ENCODE measurements at regions not wholly inside any gene's neighbourhood (a gene's known extent, or its start where the extent isn't known, plus 50 kb on each side); places are given as distances from the start of the nearest gene placed in this dataset.
"Not testable (repeated sequence)": the region's sequence is repeated elsewhere in the genome, so short reads cannot be mapped to it uniquely, and the experiment has no call there.

DNA sequence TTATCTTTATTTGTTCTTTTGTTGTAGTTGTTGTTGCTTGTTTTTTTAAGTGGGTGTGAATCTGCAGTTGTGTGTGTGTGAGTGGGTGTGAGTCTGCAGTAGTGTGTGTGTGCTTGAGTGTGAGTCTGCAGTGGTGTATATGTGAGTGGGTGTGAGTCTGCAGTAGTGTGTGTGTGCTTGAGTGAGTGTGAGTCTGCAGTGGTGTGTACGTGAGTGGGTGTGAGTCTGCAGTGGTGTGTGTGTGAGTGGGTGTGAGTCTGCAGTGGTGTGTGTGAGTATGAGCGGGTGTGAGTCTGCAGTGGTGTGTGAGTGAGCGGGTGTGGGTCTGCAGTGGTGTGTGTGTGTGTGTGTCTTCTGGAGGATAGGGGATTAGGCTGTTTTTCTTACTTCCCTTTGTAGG is 1186.8 kb upstream of the SEL1L start:
- DNase-seq = no peak

DNA sequence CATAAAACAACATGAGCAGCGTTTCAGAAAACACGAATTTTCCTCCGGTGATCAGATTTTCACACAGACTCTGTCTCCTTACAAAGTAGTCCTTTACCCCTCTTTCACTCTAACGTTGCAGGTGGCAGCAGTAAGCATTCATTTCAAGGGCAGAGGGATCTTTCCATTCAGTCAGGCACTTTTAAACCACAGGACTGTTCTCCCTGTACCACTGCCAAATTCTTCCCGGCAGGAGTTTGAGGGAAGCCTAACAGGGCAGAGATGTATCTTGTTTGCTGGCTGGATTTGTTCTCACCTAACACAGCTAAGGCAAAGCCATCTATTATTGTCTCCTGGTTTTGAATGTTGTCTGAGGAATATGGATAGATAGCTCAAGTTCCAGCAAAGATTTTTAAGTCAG is 1187.3 kb upstream of the SEL1L start:
- DNase-seq = no peak

DNA sequence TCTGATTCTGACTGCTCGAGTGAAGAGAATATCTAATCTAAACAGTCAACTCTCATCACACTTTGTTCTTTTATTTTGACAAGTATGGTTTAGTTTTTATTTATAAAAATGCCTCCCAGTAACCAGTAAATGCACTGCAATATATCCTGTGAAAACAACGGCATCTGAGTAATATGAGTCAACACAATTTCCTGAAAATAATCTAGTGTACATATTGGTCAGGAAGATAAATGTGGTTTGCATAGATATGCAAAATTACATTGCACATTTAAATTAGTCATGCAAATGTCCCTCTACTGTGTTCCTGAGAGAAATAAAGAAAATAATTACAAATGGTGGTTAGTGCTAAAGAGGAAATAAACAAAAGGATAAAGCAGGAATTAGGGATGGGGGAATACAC is 1190.7 kb upstream of the SEL1L start:
- no peak for DNase-seq

DNA sequence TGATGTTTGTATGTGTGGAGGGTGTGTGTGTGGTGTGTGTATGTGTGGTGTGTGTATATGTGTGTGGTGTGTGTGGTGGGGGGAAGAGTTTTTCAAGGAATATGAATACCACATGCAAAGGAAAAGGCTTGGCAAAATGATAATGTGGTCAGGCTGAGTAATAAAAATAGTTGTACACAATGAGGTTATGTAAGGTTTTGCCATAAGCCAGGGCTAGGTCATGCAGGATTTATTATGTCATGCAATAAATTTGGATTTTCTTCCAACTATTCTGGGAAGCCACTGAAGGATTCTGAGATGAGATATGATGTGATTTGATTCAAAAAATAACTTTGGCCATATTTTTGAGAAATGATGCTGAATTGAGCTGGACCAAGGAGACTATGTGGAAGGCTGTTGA is 1191.6 kb upstream of the SEL1L start:
- no peak for DNase-seq

DNA sequence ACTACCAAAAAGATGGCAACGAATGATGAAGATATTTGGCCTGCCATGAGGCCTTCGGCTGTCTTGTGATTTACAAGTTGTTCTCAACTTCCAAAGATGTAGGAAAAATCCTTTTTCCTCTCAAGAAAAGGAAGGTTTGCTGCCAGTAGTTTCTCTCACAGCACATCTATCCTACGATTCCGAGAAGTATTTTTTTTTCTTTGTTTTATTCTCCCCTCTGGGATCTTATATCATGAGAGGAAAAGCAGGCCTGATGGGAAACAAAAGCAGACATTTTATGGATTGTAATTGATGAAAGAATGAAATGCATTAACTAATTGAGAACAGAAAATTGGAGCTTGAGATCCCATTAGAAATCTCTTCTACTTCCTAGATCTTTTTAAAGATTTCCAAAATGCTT is 1197.9 kb upstream of the SEL1L start:
- no peak for DNase-seq

DNA sequence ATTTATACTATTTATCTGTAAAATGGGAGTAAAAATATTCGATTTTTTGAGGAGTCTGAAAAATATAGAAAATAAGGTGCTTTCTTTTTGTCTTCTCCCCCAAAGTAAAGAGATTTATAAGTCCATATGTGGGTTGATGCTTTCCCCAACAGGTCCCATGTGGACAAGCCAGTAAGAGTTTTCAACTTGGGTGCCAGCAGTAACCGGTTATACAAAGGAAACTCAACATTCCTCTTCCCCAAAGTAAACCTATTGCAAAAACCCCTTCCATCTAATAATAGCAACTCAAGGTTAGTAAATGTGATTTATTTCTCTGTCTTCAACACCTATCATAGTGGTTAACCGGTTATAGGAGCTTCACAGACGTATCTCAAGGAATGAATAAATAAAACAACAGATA is 1206.9 kb upstream of the SEL1L start:
- no peak for DNase-seq

DNA sequence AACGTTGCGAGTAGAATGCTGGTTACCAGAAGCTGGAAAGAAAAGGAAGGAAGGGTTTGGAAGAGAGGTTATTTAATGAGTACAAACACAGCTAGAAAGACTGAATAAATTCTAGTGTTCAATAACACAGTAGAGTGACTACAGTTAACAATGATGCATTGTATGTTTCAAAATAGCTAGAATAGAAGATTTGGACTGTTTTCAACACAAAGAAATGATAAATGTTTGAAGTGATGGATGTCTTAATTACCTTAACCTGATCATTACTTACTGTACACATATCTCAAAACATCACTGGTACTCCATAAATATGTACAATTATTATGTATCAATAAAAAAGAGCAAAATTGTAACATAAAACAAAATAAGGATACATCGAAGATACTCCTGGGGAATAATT is 1221.8 kb upstream of the SEL1L start:
- DNase-seq = no peak

DNA sequence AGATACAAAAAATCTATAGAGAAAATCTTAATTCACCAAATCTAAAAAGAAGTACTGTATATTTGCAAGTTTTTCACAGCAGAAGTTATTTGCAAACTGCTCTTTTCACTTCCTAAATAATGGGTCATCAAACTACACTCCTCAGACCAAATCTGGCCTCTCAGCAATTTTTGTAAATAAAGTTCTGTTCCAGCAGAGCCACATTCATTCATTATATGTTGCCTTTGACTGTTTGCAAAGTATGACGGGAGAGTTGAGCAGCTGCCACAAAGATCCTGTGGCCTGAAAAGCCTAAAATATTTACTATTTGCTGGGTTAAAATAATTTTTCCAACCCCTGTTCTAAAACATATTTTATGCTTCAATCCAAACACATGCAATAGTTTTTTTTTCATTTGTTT is 1222.3 kb upstream of the SEL1L start:
- DNase-seq = no peak

DNA sequence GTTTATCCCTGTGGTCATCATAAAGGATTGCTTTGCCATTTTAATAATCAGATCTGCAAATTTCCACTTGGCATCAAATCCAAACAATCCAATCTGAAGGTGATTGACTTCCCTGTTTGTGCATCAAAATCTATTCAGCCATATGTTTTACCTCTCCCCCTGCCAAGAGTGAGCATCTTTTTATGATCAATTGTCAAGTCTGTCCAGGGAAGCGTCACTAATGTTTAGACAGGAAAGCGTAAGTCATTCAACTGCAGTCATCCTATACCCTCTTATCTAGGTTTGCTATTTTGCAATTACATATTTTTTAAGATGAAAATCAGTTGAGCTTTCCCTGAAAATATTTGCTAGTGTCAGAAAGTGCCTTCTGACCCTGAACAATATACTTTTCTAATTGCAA is 1224.1 kb upstream of the SEL1L start:
- no peak for DNase-seq

DNA sequence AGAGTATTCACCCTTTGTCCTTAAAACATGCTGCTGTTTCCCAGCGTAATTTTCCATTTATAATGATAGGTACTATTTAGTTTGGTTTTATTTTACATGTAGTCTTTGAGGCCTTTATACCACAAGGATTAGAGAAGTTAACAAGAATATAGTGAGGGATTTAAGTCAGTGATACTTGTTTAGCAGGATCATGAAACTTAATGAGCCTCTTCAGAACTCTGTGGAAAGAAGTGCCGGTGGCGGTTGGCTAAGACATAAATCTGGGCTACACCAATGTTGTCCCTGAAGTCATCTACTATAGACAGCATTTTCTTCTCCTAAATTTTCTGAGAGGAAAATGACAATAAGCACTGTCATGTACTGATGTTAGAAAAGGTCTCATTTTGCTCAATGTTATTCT is 1226.0 kb upstream of the SEL1L start:
- peak; percentile 79 for DNase-seq

DNA sequence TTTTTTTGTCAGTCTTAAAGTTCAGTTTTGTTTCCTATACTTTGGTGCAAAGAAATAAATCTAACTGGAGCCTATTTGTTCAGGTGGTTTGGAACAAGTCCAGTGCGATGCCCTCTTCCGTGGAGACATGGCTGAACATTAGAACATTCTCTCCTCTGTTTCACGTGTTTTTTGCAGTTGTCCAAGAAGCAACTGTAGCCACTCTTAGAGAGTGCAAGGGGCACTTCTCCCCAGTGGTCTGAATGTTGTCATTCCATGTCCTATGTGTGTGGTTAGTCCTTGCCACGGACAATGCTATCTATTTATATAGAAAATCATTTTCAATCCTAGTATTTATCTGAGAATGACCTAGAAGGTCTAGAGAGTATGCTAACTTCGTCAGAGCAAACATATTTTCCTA is 1232.5 kb upstream of the SEL1L start:
- DNase-seq = no peak

DNA sequence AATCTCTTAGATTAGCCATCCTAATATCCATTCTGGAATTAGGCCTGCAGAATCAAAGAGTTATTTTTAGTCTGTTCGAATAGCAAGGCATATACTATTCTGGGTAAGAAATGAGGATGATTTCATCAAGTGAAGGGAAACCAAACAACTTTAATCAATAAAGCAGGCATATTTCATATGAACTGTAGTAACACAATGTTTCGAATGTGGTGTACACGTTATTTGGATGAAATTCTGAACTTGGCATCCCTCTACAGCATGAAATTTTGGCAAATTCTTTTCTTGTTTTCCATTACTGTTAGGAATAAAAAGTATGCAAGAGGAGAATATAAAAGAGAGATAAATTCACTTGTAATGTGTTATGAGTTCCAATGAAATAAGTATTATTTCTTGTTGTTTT is 1233.3 kb upstream of the SEL1L start:
- DNase-seq = no peak

DNA sequence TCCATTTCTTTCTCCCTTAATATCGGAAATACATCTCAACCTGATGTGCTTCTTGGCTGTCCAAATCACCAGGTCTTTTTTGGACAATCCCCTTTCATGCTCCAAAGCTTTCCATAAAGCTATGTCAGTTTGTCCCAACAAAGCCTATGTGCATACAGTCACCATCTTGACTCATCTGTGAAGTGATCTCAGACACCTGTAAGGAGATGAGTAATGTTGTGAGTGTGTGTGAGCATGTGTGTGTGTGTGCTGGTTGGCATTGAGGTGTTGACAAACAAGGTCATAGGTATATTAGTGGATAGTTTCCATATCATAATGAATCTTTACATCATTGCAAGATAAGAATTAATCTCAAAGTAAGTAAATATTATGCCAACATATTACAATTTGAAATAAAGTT is 1243.3 kb upstream of the SEL1L start:
- no peak for DNase-seq

DNA sequence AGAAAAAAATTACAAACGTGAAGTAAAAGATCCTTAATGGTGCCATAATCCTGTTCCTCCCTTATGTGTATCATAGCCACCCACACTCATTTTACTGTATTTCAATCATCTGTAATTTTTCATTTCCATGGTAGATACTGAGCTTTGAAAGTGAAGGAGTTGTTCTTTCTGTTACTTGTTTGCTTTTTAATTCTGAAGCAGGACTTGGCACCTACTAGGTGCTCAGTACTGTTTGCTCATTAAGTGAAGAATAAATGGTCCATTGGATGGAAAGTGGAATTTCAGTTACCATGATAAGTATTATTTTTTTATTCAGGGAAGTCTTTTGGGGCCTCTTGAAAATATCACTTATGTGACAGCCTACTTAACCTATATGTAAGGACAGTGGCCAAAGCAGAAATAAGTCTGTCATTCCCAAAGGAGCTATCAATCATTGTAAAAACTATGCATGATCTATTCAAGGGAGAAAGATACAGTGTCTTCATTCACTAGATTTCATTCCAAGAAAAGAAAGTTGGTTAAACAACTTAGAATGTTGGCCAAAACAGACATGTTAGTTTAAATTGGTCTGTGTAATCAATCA is 1244.4 kb upstream of the SEL1L start:
- DNase-seq = no peak

DNA sequence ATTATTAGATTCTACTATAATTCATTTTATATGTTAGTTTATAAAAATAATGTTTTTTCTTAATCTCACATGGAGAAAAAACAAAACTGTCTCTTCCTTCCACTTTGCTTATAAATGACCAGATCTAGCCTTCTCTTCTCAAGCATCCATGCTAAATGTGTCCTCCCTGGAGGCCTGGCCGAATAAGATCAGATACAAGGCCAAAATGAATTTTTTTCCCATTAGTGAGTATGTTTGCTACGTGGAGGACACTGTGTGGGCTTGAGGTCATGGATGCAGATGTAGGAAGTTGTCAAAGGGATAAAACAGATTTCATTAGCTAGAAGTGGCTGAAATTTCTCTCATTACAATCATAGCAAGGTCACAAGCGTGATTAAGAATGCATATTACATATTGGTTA is 1244.9 kb upstream of the SEL1L start:
- no peak for DNase-seq

DNA sequence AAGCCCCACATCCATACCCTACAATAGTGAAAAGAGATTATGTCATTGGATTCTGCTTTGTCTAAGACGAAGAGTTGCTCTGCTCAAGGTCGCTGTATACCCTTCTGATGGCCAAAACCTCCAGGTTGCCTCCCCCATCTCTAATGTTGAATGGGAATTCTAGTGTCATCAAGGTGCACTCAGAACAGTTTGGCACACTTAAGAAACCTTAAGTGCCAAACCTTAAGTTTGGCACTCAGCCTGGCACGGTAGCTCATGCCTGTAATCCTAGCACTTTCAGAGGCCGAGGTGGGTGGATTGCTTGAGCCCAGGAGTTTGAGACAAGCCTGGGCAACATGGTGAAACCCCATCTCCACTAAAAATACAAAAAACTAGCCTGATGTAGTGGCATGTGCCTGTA is 1245.6 kb upstream of the SEL1L start:
- DNase-seq = no peak

DNA sequence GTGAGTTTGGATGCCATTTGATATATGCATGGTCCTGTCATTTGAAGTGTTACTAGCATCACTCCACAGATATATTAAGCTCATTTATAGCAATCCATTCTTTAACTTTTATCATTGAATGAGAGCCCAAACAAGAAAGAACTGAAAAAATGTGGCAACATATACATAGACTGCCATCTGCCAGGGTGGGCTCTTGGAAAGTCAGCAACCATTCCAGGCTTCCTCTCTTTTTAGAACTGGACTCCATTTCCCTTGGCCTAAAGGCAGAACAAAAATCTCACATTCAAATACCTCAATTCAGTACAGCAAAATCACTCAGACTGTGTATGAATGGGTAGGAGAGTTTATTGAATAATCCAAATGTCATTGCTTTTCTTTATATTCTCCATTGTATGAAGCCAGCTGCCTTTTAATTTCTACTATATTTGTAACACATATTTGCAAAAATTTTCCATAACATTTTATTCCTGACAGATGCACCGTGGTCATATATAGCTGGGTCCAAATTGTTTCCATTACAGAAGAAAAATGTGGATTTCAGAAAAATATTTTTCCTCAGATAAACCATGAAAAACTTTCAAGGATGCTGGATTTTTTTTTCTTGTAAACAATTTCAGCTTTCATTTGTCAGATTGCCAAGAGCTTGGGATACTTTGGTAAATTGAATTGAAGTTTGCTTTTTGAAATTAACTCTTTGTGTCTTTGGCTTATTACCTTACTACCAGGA is 1252.3 kb upstream of the SEL1L start:
- no peak for DNase-seq

DNA sequence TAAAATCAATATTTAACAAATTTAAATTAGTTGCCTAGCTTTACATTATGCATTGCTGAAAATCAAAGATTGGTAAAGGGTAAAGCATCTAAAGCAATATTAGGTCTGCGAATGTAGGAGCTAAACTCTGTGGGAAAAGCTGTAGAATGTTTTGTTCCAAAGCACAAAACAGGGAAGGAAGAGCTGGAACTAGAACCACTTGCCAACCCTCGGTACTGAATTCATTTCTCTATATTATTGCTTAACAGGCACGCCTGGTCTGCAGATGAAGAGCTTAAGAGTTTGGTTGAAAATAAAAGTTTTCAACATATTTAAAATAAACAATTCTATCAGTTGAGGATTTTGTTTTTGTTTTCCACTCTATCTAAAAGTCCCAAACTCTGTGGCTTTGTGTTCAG is 1252.8 kb upstream of the SEL1L start:
- DNase-seq = no peak

DNA sequence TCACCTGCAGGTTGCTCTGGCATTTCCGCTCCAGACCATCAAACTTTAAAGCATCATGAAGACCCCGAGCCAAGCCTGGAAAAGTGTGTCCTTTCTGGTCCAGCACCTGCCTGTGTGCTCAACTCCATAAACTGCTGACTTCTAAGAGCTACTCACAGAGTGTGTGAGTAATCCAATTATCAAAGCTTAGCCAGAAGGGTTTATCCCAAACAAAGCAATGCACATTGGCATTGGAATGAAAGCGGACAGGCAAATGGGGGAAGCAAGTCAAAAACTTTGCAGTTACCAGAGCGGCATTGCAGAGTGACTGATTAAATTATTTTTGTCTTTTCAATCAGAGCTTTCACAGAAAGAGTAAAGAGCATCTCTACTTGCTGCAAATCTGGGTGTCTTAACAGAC is 1262.4 kb upstream of the SEL1L start:
- DNase-seq = no peak

DNA sequence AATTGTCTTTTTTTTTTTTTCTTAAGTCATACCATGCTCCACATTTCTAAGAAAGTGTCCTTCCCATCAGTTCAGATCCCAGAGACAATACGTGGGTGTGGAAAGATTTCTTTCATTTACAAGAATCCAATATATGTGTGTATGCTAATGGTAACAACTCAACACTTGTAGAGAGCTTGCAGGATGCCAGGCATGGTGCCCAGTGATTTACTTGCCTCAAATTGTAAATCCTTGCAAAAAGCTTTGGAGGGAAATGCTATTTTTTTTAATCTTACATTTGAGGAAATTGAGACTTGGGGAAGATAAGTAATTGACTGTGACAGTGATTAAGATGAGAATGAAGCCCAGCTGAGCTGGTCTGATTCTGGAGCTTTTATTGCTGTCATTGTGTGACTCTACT is 1264.6 kb upstream of the SEL1L start:
- no peak for DNase-seq

DNA sequence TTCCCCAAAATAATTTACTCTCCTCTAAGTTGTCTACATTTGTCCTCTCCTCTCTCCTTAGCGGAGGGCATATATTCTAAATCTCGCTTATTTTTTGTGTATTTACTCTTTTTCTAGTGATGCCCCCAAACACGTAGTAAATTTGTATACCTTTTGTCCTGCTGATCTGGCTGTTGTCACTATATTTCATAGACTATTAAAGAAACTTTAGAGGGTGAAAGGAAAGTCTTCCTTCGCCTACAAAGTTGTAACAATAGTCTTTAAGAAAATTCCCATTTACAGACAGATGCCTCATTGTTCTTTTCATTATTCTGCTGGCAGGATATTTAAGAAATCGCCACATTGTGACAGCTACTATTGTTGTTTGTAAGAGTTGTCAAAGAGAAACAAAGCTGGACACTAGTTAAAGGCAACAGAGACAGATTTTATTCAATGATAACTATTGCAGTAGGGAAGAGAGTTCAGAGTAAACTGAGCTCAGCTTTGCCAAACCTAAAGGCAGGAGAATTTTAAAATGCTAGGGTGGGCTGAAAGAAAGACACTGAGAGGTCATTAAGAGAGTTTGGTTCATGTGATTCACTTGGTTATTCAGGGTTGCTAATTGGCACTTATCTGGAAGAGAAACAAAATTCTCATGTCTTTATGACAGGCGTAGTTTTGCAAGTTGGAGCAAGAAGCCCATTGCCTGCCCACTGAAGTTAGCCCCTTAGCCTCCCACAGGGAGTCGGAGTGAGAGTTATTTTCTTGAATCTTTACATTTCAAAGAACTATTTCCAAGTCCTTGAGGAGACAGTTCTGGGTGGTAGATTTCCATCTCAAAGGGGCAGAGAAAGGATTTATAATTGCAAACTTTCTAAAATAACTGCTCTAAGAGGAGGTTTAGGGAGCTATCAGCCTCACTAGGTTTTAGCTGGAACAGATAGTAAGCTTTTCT is 1272.5 kb upstream of the SEL1L start:
- DNase-seq = no peak

DNA sequence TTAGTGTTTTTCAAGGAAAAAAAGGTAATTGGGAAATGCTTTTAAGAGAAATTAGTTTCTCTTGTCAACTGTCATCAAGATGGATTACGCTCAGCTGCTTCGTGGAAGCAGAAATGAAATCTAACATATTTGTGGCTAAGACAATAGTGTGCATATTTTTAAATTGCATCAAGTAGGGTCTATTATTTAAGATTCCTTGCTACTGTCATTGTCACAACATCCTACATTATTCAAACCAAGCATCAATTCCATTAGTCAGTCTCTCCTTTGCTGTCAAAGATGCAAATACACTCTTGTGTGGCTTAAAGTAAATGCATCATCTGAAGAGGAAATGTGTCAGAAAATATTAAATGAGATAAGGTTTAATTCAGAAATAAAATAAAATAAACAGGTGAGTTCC is 1277.6 kb upstream of the SEL1L start:
- no peak for DNase-seq

DNA sequence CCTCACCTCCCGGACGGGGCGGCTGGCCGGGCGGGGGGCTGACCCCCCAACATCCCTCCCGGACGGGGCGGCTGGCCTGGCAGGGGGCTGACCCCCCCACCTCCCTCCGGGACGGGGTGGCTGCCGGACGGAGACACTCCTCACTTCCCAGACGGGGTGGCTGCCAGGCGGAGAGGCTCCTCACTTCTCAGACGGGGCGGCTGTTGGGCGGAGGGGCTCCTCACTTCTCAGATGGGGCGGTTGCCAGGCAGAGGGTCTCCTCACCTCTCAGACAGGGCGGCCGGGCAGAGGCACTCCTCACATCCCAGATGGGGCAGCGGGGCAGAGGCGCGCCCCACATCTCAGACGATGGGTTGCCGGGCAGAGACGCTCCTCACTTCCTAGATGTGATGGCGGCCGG is 1280.7 kb upstream of the SEL1L start:
- not testable (repeated sequence) for DNase-seq

Data from renal pelvis (tissue), 1 donor.